ENCODE measurements at regions not wholly inside any gene's neighbourhood (a gene's known extent, or its start where the extent isn't known, plus 50 kb on each side); places are given as distances from the start of the nearest gene placed in this dataset.

- no peak for TF ChIP-seq NFRKB (IDR thresholded peaks at IDR 0.05)
- TF ChIP-seq HDGF (IDR thresholded peaks at IDR 0.05; ENCODE audit: borderline replicate concordance): no peak
- TF ChIP-seq L3MBTL2 (conservative IDR thresholded peaks at IDR 0.05): no peak
- no peak for TF ChIP-seq LEF1 (IDR thresholded peaks at IDR 0.05; ENCODE audit: borderline replicate concordance)
- no peak for TF ChIP-seq PKNOX1 (IDR thresholded peaks at IDR 0.05)
- TF ChIP-seq ARNT (IDR thresholded peaks at IDR 0.05): no peak
- TF ChIP-seq FOXM1 (IDR thresholded peaks at IDR 0.05; ENCODE audit: borderline replicate concordance): no peak
- no peak for TF ChIP-seq ZNF384 (IDR thresholded peaks at IDR 0.05)
- no peak for TF ChIP-seq CTBP1 (IDR thresholded peaks at IDR 0.05; ENCODE audit: borderline replicate concordance)
- no peak for TF ChIP-seq FOXK2 (IDR thresholded peaks at IDR 0.05)
- no peak for TF ChIP-seq FOXA1 (IDR thresholded peaks at IDR 0.05)
- no peak for TF ChIP-seq TARDBP (IDR thresholded peaks at IDR 0.05)
- no peak for TF ChIP-seq ELF4 (IDR thresholded peaks at IDR 0.05)
- no peak for TF ChIP-seq SP1 (IDR thresholded peaks at IDR 0.05)
- no peak for DNase-seq (ENCODE audit: extremely low spot score)
Observed at GRCh38 chr15:60235951-60236710, 161.7 kb downstream of the ANXA2 start.

DNA sequence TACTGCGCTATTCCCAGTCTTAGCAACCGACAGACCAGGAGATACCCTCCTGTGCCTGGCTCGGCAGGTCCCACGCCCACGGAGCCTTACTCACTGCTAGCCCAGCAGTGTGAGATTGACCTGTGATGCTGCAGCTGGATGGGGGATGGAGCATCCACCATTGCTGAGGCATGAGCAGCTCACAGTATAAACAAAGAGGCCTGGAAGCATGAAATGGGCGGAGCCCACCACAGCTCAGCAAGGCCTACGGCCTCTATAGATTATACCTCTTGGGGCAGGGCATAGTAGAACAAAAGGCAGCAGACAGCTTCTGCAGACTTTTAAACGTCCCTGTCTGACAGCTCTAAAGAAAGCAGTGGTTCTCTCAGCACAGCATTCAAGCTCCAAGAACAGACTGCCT, 160.3 kb downstream of the ANXA2 start:
- ChIA-PET CTCF (no interaction called here), POLR2A (no interaction called here)
- no peak for TF ChIP-seq FOXM1 (IDR thresholded peaks at IDR 0.05; ENCODE audit: borderline replicate concordance)
- no peak for TF ChIP-seq ZNF384 (IDR thresholded peaks at IDR 0.05)
- no peak for TF ChIP-seq LEF1 (IDR thresholded peaks at IDR 0.05; ENCODE audit: borderline replicate concordance)
- TF ChIP-seq BHLHE40 (IDR thresholded peaks at IDR 0.05; ENCODE audit: borderline replicate concordance): no peak
- no peak for TF ChIP-seq NFRKB (IDR thresholded peaks at IDR 0.05)
- TF ChIP-seq L3MBTL2 (conservative IDR thresholded peaks at IDR 0.05): no peak
- no peak for TF ChIP-seq FOXK2 (IDR thresholded peaks at IDR 0.05)
- TF ChIP-seq CTBP1 (IDR thresholded peaks at IDR 0.05; ENCODE audit: borderline replicate concordance): no peak
- TF ChIP-seq PKNOX1 (IDR thresholded peaks at IDR 0.05): no peak
- no peak for TF ChIP-seq HDGF (IDR thresholded peaks at IDR 0.05; ENCODE audit: borderline replicate concordance)
- no peak for TF ChIP-seq ELF4 (IDR thresholded peaks at IDR 0.05)
- no peak for DNase-seq (ENCODE audit: extremely low spot score)

More at GRCh38 chr15:60235951-60236710, 161.7 kb downstream of the ANXA2 start:
- ChIA-PET POLR2A (no interaction called here), CTCF (no interaction called here)

DNA sequence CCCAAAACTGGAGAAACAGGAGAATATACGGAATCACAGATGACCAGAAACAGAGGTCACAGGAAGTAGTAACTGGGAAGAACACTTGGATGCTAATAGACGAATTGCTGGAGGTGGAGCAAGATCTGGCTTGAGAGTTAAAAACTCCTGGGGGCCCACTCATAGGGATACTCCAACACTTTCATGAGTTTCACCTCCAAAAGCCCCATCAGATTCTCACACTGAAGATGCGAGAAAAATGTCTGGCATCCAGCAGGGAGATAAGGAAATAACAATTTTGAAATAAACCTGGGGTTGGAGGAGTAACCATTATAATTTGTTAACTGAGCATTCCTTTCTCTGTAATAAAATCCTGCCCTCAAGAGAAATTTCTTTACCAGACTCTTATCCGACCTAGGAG, 154.0 kb downstream of the ANXA2 start:
- TF ChIP-seq SP1 (IDR thresholded peaks at IDR 0.05): no peak

DNA sequence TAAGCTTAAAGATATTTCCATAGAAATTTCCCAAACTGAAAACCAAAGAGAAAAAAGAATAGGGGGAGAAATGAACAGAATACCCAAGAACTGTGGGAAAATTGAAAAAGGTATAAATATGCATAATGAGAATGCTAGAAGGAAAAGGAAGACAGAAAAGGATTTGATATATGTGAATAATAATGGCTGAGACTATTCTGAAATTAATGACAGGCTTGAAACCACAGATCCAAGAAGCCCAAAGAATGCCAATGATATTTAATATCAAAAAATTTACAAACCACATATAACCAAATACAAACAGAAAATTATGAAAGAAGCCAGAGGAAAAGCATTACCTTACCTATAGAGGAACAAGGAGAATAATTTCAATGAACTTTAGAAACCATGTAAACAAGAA, 153.0 kb downstream of the ANXA2 start:
- POLR2A ChIA-PET: no interaction called here
- TF ChIP-seq HDGF (IDR thresholded peaks at IDR 0.05; ENCODE audit: borderline replicate concordance) (no peak), ARNT (IDR thresholded peaks at IDR 0.05) (no peak), PKNOX1 (IDR thresholded peaks at IDR 0.05) (no peak), L3MBTL2 (conservative IDR thresholded peaks at IDR 0.05) (no peak), FOXA1 (IDR thresholded peaks at IDR 0.05) (no peak), LEF1 (IDR thresholded peaks at IDR 0.05; ENCODE audit: borderline replicate concordance) (no peak), SUZ12 (IDR thresholded peaks at IDR 0.05) (no peak), BHLHE40 (IDR thresholded peaks at IDR 0.05; ENCODE audit: borderline replicate concordance) (no peak), ELF4 (IDR thresholded peaks at IDR 0.05) (no peak), SP1 (IDR thresholded peaks at IDR 0.05) (no peak), FOXK2 (IDR thresholded peaks at IDR 0.05) (no peak), NFRKB (IDR thresholded peaks at IDR 0.05) (no peak)
- CTCF ChIA-PET: no interaction called here
- DNase-seq (ENCODE audit: extremely low spot score): no peak

More for the DNA sequence above, 154.0 kb downstream of the ANXA2 start:
- CTCF ChIA-PET: no interaction called here
- POLR2A ChIA-PET: no interaction called here
- no peak for DNase-seq (ENCODE audit: extremely low spot score)

- POLR2A ChIA-PET: no interaction called here
- CTCF ChIA-PET: no interaction called here
- TF ChIP-seq HDGF (IDR thresholded peaks at IDR 0.05; ENCODE audit: borderline replicate concordance): no peak
- TF ChIP-seq BHLHE40 (IDR thresholded peaks at IDR 0.05; ENCODE audit: borderline replicate concordance): no peak
- TF ChIP-seq CTBP1 (IDR thresholded peaks at IDR 0.05; ENCODE audit: borderline replicate concordance): no peak
- no peak for TF ChIP-seq FOXA1 (IDR thresholded peaks at IDR 0.05)
- TF ChIP-seq NFRKB (IDR thresholded peaks at IDR 0.05): no peak
- TF ChIP-seq SUZ12 (IDR thresholded peaks at IDR 0.05): no peak
- TF ChIP-seq ZNF384 (IDR thresholded peaks at IDR 0.05): no peak
- TF ChIP-seq LEF1 (IDR thresholded peaks at IDR 0.05; ENCODE audit: borderline replicate concordance): no peak
- no peak for TF ChIP-seq ARNT (IDR thresholded peaks at IDR 0.05)
- no peak for TF ChIP-seq FOXK2 (IDR thresholded peaks at IDR 0.05)
- TF ChIP-seq FOXM1 (IDR thresholded peaks at IDR 0.05; ENCODE audit: borderline replicate concordance): no peak
- TF ChIP-seq PKNOX1 (IDR thresholded peaks at IDR 0.05): no peak
- TF ChIP-seq L3MBTL2 (conservative IDR thresholded peaks at IDR 0.05): no peak
- TF ChIP-seq SP1 (IDR thresholded peaks at IDR 0.05): no peak
- no peak for TF ChIP-seq ELF4 (IDR thresholded peaks at IDR 0.05)
- no peak for TF ChIP-seq TARDBP (IDR thresholded peaks at IDR 0.05)
- no peak for DNase-seq (ENCODE audit: extremely low spot score)
Observed at GRCh38 chr15:60250316-60250715, 147.5 kb downstream of the ANXA2 start.
